ENCODE measurements at regions not wholly inside any gene's neighbourhood (a gene's known extent, or its start where the extent isn't known, plus 50 kb on each side); places are given as distances from the start of the nearest gene placed in this dataset.

DNA sequence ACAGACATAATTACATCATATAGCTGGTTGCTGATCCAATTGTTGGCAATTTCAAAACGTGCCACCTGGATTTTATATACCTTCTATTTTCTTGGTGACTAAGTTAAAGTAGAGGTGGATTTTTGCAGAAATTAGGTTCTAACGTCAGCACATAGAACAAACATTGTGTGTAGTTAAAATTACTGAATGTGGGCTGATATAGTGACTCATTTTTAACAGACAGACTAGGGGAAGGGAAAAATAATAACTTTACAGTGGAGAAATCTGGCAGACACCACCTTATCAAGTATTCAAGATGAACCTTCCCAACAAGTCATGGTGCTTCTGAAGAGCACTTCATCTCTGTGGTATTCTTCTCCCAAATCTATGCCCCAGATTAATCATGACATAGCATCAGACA, 134.5 kb downstream of the UCHL1 start:
- DNase-seq, result no peak

DNA sequence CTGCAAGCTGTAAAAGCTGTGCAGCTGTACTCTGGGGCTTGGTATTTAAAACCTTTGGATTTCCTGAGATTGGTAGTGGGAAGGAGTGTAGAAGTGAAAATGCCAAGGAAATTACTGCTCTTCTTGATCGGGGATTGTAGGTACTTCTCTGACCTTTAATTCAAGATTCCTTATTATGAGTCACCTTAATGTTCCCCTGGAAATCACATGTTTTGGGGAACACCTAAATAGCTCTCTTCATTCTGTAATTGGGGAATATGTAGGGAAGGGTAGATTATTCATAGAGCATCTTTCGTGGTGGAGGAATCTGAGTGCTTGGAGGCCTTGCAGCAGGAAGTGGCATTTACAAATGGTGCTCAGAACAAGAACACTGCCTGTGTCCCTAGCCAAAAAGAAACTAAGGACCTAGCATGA, 137.8 kb downstream of the UCHL1 start:
- DNase-seq, result no peak

DNA sequence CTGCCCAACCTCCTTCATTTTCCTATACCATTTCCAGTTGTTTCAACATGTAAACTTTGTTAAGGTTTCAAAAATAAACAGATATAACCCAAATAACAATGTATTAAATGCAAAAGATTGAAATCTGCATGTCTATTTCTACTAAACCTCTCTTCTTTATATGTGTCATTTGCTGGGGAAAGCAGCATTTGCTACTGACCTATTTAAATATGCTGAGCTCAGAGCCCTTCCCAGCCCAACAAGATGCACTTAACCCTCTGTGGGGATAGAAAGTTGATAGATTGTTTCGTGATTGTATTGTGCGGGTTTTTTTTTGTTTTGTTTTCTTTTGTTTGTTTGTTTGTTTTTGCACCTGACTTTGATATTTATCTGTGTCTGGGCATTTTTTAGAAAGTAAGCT, 139.5 kb downstream of the UCHL1 start:
- DNase-seq, result no peak

DNA sequence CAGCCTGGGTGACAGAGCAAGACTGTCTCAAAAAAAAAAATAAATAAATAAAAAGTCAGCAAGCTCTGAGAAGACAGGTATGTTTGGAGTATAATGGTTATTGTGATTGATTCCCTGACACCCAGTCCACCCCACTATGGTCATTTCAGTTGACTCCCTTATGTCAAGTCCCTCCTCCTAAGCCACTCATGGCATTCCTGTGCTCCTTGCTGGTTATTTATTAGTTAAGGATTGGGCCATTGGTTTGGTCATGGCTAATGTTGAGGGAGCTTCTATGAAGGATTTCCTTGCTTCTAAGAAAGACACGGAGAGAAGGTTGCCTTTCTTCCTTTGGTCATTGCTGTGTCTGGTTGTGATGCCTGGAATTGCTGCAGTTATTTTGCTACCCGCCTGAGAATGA, 140.1 kb downstream of the UCHL1 start:
- no peak for DNase-seq

DNA sequence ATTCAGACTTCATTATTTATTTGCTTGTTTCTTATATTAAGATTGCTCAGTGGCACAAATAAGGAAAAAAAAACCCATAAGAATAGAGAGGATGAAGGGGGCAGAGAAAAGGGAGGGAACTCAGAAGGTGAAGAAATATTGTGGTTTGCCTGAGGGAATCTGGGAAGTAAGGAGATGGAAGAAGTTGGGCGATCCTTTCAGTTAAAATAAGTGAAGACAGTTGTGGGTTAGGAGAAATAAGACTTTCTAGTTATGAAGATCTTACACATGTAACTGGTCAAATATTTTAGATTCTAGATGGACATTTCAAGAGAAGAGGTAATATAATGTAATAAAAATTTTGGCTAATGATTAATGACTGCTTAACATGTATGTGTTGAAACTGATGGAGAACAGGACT, 138.7 kb upstream of the LIMCH1 start:
- DNase-seq, result no peak

DNA sequence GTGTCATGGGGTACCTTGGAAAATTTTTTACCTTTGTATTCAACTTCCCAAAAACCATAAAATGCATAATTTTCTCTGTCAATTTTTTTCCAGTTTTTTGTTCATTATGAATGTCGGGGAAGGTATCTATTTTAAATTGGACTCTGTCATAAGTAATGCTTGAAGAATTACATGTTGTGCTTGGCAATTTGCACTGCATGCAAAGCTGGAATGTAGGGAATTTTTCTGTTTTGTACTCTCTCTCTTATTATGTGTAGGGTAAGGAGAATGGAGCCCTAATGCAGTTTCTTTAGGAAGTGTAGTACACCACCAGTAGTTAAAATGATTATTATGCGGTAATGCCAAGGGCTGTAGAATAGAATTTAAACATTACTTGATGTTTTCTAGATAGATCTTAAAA, 137.7 kb upstream of the LIMCH1 start:
- no peak for DNase-seq

DNA sequence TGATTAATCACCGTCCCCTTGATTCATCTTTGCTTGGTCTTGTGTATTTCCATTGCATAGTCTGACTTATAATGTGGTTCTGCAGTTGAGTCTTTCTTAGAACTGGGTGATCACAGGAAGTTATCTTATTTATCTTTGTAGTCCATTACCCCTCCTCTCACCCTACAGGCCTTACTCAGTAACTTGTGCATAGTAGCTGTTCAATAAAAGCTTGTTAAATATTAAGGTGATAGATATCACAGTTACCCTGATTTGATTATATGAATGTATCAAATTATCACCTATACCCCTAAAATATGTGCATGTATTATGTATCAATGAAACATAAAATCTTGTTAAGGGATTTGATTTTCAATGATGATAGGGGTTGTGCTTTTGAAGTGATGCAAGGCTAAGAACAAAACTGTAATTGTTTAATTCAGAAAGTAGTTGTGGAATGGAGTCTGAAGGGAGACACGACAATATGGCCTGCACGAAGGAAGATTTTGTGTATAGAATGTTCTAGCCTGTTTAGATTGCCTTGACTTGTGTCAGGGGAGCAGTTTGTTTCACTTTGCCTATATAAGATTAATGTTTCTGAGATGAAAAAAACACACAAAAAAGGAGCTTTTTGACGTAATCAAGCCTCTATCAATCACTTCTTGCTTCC, 132.4 kb upstream of the LIMCH1 start:
- no peak for DNase-seq

DNA sequence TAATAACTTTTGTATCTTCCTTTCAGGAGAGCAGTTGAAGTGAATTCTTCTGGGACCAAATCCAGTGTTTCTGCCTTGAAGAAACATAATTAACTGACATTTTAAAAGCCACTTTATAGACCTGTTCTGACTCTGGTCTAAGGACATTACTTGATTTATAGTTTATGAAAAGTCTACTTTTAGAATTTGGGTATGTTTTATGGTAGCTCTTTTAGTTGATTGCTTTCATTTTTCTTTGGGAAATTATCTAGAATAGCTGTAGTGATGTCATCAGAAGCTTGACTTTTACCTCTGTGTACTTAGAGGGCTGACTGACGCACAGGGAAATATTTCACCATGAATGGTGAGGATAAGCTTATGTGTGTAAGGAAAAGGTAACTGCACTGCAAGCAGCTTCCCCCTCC, 131.8 kb upstream of the LIMCH1 start:
- no peak for DNase-seq

DNA sequence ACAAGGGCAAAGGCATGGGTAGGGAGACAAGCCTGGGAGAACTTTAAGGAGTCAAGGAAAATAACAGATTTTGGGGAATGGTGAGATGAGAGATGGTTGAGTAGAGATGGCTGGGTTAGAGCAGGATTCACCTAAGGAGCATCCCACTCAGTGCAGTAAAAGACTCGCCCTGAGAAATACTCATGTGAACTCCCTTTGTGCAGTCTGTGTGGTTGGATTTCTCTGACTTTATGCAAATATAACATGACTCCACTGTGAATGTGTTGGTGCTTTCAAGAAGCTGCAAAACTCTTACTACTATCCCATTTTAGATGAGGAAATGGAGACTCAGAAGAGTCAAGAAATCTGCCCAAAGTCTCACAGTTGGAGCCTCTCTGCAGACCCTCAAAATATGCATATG, 129.8 kb upstream of the LIMCH1 start:
- no peak for DNase-seq

DNA sequence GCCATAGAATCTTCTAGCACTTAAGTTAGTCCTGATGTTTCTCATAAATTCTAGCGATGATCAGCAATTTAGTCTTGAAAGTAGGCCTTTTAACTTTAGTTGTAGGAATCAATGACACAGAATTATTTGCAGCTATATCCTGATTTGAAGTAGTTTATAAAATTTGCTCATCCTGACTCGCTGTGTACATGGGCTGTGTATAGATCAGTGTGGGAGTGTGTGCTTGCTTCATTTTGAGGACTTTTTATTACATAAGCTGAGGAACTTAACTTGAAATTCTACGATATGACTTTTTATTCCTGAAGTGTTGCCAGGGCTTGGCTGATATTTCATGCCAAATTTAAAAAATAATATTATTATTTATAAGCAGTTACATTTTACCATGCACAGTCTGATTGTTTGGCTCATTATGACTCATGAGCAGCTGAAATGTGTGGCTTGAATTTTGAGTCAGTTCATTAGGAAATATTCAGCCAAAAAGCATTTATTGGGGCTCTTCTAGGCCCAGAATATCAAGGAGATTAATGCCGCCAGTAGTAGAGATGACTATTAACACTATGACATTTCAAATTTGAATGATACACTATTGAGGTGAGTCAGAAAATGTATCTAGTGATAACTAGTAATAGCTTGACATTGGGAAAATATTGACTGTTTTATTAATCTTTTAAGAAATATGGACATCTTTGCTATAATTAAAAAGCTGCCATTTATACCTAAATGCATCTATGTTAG, 128.9 kb upstream of the LIMCH1 start:
- DNase-seq, result no peak

DNA sequence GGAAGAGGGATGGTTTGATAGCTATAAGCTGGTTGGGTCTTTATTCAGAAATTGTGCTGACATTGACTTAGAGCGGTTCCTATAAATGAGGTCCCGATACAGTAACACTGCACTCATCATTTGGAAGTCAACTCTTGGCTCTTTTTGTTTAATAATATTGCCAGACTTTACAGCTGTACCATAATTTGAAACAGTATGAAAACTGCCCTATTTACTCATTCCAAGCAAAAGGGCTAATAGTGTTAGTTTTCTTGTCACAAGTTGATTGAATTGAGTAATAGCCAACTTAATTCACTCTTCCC, 128.4 kb upstream of the LIMCH1 start:
- DNase-seq, result no peak

DNA sequence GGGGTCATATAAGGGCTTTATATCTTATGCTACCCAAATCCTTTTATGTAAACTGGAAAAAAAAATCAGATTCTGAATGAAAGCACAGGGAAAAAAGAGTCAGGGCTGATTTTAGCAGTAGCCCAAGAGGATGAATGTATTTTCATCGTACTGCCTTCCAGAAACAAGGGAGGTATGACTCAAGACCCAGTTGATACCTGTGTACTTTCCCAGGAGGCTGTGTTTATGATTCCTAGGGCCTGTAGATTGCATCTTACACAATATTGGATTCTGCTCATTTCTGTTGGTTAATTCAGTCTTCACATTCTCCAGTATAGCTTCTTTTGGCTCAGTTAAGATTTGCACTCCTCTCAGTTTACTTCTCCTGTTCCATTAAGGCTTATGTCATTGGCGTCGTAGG, 127.9 kb upstream of the LIMCH1 start:
- DNase-seq, result no peak

DNA sequence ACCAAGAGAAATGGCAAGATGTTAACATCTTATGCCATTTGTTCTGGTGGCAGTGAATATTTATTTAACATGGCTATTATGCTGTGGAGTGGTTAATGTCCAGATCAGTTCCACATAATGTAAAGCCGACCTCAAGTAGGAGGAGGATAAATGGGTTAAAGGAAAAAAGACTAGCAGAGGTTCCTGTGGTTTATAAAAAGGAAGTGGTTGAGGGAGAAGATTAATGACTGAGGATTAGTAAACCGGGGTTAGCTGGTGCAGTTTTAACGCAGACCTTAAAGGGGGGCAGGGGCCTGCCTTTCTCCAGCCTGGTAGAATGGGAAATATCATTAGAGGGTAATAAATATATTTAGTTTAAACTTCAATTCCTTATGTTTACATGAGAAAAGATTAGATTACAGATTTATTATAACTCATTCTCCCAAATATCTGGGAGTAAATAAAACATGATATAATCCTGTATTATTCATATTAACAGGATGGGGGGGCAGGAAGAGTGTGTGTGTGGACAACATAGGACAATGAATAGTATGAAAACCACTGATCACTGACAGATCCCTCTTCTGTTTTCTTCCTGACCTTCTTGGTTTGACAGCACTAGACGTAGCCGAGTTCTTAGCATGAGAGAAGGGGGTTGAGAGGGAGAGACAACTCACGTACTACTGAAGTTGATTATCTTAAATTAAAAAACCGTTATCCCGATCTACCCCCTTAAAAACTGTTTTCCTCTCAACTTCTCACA, 124.1 kb upstream of the LIMCH1 start:
- DNase-seq, result peak in 2 of 3 experiments; percentile 14 to 74

DNA sequence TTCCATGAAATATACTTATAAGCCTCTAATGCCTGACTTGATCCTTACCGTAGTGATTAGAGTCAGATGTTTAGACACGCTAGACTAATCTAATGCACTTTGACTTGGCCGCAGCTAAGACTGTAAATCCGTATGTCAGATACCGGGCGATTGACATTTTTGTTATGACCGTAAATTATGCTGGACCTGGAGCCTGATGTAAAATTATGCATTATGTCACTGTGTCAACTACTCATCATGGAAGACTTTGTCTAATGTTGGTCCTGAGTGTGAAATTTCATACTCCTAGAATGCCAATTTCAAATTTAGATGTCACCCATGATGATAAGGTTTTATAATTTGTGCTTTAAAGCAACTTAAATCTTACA, 123.6 kb upstream of the LIMCH1 start:
- no peak for DNase-seq

DNA sequence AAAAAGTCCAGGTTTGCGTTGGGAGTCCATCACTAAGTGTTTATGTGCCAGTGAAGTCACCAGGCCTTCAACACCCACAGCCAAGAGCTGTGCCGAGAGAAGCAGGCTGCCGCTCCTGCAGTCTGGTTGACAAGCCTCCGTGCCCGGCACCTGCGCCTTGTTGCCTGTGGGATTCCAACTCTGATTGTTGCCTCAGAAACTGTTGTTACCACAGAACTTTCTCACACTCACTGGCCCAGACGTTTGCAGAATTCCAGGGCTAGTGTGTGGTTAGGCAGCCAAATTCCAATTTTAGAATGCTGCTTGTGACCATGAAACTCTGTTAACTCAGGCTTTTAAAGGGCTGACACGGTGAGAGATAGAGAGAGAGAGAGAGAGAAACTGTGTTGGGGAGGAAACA, 119.5 kb upstream of the LIMCH1 start:
- DNase-seq, result no peak

DNA sequence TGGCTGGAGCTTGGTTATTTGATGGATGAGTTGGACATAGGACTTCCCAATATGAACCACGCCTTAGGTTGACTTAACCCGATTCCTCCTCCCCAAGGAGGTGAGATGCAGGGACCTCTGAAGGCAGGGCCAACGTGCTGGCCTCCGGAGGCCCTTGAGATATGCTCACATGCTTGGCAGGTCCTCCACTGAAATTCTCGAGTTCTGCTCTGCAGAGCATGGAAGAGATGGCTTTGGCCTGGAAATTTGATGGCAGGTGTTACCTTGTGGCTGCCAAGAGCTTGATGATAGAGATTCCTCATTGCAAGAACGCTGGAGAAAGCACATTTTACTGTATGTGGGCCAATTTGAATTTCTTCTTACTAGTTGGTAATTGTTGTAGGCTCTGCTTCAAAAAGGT, 117.4 kb upstream of the LIMCH1 start:
- no peak for DNase-seq

DNA sequence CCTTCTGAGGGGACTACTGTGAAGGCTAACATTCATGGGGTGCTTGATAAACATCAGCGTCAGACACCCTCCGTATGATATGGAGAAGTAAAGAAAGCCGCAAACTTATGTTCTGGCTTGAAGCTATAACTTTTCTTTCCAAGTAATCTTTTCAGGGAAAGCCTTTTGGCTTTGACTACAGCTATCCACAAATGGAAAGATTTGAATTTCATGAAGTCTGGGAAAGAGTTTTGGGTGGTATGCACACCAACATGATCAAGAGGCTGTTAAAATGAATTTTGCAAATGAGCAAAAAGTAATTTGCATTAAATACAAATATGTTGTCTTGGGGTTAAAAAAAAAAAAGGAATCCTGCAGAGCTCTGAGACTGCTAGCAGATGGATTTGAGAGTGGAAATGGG, 114.8 kb upstream of the LIMCH1 start:
- no peak for DNase-seq

DNA sequence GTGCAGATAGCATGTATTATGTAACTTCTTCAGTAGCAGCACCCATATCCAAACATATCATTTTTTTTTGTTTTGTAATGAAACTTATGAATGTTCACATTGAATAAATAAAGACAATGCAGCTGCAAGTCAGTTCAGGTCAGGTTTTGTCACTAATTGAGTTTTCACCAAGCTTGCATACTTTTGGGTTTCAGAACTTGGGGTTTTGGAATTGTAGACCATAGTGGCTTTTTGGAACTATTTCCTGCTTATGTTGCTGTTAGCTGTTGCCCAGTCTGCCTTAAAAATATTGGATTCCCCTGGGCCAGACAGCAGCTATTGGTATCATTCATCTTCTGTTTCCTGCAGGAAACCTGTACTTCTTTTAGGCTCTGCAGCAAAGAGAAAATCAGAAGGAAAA, 113.4 kb upstream of the LIMCH1 start:
- DNase-seq, result no peak

DNA sequence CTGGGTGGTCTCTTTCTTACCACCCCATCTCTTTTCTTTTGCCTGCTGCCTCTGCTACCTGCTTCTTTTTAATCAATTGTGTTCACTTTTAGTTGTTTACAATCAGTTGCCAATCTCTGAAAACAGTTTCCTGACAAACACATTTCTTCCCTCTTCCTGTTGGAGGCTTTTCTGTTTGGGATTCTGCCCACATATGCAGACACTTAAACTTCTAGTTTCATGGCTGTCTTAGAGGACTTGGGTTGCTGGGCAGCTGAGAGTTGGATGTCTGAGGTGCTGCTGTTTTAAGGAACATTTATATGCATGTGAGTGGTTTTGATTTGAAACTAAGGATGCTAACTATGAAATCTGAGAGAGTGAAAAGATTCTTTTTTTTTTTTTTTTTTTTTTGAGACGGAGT, 112.3 kb upstream of the LIMCH1 start:
- DNase-seq, result no peak

DNA sequence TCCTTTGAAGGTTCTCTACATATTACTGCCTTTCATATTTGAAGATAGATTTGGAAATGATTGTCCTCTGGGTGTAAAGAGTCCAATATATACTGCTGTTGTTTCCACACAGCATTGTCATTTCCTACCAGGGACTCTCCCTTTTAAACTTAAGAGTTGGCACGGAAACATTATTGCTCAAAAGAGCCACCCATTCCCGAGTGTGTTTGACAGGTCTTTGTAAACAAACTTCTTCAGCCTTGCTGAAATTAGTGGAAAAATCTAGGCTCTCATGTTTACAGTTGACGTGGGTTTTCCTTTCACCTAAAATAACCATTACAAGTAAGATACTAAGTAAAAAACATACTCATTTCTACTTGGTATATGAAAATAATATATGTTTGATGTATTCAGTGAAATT, 111.4 kb upstream of the LIMCH1 start:
- DNase-seq, result peak in 1 of 3 experiments; percentile 6

DNA sequence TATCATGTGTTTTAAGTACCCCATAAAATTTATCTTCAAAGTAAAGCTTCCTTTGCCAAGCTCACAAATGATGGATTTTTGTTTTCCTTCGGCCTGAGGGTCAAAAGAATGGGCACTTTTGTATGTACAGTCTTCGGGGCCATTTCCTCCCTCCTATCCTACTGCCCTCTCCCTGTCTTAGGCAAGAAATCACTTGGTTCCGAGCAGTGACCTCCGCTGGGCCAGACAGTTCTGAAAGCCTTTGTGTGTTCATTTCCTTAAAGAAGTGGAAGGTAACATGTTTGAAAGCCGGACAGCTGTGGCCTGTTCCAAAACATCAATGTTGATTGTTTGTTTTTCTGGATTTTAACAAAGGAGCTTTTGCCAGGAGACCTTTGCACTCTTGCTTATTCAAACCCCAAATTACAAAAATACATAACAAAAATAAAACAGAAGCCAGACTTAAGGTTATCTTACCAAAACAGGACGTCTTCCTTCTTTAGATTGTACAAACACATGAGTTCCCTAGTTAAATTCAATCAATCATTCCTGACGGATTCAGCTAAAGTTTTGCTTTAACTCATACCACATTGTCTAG, 110.6 kb upstream of the LIMCH1 start:
- DNase-seq, result no peak

DNA sequence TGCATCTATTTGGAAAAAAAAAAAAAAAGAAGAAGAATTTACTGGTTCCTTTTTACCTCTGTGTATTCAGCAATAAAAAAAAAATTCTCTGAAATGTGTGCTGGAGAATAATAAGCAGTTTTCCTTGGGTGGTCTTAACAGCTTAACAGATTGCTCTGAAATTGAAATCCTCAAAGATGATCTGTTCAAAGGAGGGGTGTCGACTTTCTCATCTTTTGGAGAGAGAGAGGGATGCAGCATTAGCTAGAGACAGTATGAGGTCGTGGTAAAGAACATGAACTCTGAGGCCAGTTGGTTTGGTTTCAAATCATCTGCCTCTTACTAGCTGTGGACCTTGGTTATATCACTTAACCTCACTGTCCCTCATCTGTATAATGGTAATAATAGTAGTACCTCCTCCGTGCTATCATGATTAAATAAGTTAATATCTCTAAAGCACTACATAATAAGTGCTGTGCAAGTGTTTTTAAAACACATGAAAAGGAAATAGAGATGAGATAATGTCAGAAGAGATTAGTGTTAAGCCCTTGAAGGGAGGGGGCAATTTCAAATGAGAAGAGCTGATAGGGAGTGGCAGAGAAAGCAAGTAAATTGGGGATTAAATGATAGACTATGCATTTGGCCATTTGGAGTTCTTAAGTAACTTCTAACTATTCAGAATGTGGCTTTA, 109.9 kb upstream of the LIMCH1 start:
- no peak for DNase-seq

DNA sequence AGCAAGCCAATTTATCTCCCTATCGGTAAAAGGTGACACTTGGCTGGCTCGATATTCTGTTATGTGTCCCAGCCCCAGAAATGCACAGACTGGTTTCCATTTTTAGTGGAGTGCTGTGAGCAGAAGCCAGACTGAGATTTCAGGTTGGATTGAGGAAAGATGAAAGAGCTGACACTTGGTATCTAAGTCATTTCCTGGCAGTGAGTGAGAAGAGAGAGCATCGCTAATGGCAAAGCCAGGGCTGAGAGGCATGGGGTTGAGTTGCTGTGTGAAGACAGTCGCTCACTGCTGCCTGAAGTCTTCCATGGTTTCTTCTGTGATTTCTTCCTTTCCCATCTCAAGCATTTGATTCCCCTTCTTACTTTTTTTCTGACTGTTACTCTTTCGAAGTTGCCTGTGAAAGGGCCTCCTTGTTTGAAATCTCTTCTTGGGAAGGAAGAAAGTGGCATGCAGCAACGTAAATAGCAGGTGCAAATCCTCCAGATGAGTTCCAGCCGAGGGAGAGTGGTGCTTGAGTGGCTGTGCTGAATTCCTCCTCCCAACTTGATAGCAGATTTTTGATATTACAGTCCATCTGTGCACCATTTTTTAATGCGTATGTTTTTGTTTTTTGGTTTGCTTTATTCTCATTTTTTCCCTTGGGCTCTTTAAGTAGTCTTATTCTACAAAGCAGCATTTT, 109.2 kb upstream of the LIMCH1 start:
- DNase-seq, result peak in 1 of 3 experiments; percentile 60

Measured in NCI-H1417 (cell line).